ENCODE measurements at regions not wholly inside any gene's neighbourhood (a gene's known extent, or its start where the extent isn't known, plus 50 kb on each side); places are given as distances from the start of the nearest gene placed in this dataset.

DNA sequence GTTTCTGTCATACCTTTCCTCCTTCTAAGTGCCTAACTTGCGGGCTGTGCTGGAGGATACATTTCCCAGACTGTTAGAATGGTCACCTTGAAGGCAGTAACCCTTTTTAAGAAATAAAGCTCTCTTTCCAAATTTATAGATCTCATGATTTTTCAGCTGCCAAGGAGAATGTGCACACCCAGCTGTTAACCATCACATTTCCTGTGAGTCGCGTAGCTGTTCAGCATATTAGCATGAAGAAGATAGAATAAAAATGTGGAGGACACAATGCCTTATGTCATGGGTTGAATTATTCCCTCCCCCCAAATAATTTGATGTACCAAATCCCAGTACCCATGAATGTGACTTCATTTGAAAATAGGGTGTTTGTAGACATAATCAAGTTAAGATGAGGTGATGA lies 729.4 kb downstream of the MTRR start:
- intact Hi-C loops (cut with DNase I; ENCODE audit: low total_unique reads), result no loop called here
- DNase-seq (ENCODE audit: low spot score in 2 of 2), result no peak

DNA sequence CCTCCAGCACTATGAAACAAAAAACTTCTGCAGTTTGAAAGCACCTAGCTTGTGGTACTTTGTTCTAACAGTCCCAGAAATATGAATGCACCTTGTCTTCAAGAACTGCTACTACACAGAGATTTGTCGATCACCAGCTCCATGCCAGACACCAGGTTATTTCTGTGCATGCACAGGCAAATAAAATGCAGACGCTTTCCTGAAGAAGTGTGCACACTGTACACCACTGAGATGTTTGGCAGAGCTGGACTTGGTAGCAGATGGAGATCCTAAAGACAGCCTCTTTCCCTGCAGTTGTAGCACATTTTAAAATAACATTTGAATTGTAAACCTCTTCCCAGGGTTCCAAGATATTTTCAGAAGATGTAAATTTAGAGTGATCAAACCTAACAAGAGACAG lies 730.0 kb downstream of the MTRR start:
- intact Hi-C loops (cut with DNase I; ENCODE audit: low total_unique reads), result no loop called here
- H3K4me3 ChIP-seq (ENCODE audit: low read depth, poor library complexity, severe bottlenecking), result no peak overlapping the region
- no peak for DNase-seq (ENCODE audit: low spot score in 2 of 2)
- 46 to 50% methylated on average over 2 of the region's 2 CpGs for WGBS, 2 donors
- no peak for TF ChIP-seq POLR2A (IDR thresholded peaks at IDR 0.05)
- TF ChIP-seq, protein P1, sequence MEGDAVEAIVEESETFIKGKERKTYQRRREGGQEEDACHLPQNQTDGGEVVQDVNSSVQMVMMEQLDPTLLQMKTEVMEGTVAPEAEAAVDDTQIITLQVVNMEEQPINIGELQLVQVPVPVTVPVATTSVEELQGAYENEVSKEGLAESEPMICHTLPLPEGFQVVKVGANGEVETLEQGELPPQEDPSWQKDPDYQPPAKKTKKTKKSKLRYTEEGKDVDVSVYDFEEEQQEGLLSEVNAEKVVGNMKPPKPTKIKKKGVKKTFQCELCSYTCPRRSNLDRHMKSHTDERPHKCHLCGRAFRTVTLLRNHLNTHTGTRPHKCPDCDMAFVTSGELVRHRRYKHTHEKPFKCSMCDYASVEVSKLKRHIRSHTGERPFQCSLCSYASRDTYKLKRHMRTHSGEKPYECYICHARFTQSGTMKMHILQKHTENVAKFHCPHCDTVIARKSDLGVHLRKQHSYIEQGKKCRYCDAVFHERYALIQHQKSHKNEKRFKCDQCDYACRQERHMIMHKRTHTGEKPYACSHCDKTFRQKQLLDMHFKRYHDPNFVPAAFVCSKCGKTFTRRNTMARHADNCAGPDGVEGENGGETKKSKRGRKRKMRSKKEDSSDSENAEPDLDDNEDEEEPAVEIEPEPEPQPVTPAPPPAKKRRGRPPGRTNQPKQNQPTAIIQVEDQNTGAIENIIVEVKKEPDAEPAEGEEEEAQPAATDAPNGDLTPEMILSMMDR (IDR thresholded peaks at IDR 0.05), result no peak

More for the DNA sequence above, 729.4 kb downstream of the MTRR start:
- no peak overlapping the region for H3K4me3 ChIP-seq (ENCODE audit: low read depth, poor library complexity, severe bottlenecking)
- TF ChIP-seq POLR2A (IDR thresholded peaks at IDR 0.05), result no peak
- TF ChIP-seq, protein P1 (IDR thresholded peaks at IDR 0.05), result no peak
- WGBS, 2 donors, result 88 to 89% methylated on average over 3 of the region's 3 CpGs

DNA sequence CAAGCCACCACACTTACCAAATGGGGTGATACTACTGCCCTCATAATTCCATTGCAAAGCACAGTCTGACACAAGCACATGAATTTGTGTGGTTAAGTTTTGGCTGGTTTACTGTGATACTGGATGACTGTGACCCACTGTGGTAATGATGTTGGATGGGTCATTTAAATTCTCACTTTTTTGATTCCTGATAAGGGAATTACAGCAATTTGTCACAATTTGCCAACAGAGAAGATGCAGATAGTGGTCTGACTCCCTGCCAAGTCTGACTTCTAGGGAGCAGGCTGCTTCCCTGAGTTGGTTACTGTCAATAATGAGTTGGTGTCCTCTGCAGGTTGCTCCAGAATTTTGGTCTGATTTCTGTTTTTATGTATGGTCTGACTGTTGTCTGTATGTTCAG lies 731.9 kb downstream of the MTRR start:
- intact Hi-C loops (cut with DNase I; ENCODE audit: low total_unique reads), result no loop called here
- no peak for TF ChIP-seq POLR2A (IDR thresholded peaks at IDR 0.05)
- TF ChIP-seq, protein P1 (IDR thresholded peaks at IDR 0.05), result no peak
- DNase-seq (ENCODE audit: low spot score in 2 of 2), result no peak
- no peak overlapping the region for H3K4me3 ChIP-seq (ENCODE audit: low read depth, poor library complexity, severe bottlenecking)

DNA sequence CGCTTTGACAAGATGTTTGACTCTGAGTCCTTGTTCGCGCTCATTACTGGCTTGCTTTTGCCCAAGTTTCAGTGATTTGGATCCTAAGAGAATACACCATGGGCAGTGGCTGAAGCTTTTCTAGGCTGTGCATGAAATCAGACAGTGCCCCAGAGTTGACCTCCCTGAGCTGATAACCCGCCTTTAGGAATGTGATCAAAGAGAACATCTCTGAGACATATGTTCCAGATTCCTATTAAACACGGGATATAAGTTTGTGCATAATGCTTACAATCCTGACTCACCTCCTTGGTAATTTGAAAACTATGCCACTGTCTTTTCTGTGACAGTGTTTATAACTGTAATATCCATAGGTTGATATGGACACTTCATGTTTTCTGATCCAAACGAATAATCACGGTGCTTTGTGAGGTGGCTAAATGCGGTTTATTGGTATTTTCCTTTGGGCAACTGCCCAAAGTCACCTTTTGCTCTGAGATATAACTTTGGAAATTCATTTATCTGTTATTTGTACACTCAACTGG lies 732.9 kb downstream of the MTRR start:
- no peak for DNase-seq (ENCODE audit: low spot score in 2 of 2)
- intact Hi-C loops (cut with DNase I; ENCODE audit: low total_unique reads), result no loop called here
- WGBS, 2 donors, result 77 to 79% methylated on average over 8 of the region's 8 CpGs
- no peak overlapping the region for H3K4me3 ChIP-seq (ENCODE audit: low read depth, poor library complexity, severe bottlenecking)
- no peak for TF ChIP-seq POLR2A (IDR thresholded peaks at IDR 0.05)
- TF ChIP-seq, protein P1 (IDR thresholded peaks at IDR 0.05), result no peak

DNA sequence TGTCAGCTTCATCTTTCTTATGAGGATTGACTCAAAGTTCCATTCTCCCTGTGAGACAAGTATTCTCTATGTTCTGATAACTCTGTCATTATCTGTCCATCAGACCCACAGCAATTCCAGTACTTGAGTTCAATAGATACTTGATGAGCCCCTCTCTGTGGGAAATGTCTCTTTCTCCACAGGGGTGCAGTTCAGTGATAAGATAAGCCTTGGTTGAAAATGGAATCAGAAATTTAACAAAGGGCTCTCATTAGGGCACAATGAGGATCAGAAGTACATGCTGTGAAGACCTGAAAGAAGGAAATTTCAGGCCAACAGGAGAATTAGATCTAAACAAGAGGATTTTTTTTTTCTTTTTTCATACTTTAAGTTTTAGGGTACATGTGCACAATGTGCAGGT lies 737.3 kb downstream of the MTRR start:
- DNase-seq (ENCODE audit: low spot score in 2 of 2), result no peak
- H3K4me3 ChIP-seq (ENCODE audit: low read depth, poor library complexity, severe bottlenecking), result no peak overlapping the region
- no peak for TF ChIP-seq POLR2A (IDR thresholded peaks at IDR 0.05)
- TF ChIP-seq, protein P1 (IDR thresholded peaks at IDR 0.05), result no peak
- intact Hi-C loops (cut with DNase I; ENCODE audit: low total_unique reads), result no loop called here

DNA sequence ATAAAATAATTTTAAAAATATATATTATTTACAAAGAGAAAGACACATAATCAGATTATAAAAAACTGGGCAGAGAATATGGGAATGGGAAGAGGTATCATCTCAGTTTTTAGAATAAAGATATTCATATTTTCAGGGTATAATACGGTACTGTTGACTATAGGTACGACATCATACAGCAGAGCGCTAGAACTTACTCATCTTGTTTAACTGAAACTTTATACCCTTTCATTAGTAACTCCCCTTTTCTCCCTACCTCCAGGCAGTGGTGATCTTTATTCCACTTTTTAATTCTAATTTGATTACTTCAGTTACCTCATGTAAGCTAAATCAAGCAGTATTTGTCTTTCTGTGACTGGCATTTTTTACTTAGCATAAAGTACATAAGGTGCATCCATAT lies 742.1 kb downstream of the MTRR start:
- H3K4me3 ChIP-seq (ENCODE audit: low read depth, poor library complexity, severe bottlenecking), result no peak overlapping the region
- 90 to 93% methylated on average over 3 of the region's 3 CpGs for WGBS, 2 donors
- no peak for TF ChIP-seq POLR2A (IDR thresholded peaks at IDR 0.05)
- TF ChIP-seq, protein P1 (IDR thresholded peaks at IDR 0.05), result no peak
- intact Hi-C loops (cut with DNase I; ENCODE audit: low total_unique reads), result no loop called here
- no peak for DNase-seq (ENCODE audit: low spot score in 2 of 2)

All from lower leg skin (tissue), 4 donors.